GM21515 (cell line): ENCODE measurements at regions not wholly inside any gene's neighbourhood (a gene's known extent, or its start where the extent isn't known, plus 50 kb on each side); places are given as distances from the start of the nearest gene placed in this dataset.
"Not testable (repeated sequence)": the region's sequence is repeated elsewhere in the genome, so short reads cannot be mapped to it uniquely, and the experiment has no call there.

Source experiments
- ATAC-seq: cut with Tn5 transposase; IDR thresholded peaks from one replicate; pipeline ENCODE4 v1.9.1; 2021; ENCODE audit not compliant: unreplicated experiment

- no peak for ATAC-seq
Measured at GRCh38 chrX:75873993-75874392, 88.9 kb upstream of the MAGEE2 start.

GRCh38 chrX:75883446-75883845 is 98.4 kb upstream of the MAGEE2 start:
- no peak for ATAC-seq

- no peak for ATAC-seq
Measured at GRCh38 chrX:75887833-75888232, 102.8 kb upstream of the MAGEE2 start.

GRCh38 chrX:75892749-75893148 is 107.7 kb upstream of the MAGEE2 start:
- no peak for ATAC-seq

GRCh38 chrX:75893281-75893680 is 108.2 kb upstream of the MAGEE2 start:
- ATAC-seq, result no peak

GRCh38 chrX:75911716-75912115 is 126.7 kb upstream of the MAGEE2 start:
- no peak for ATAC-seq

GRCh38 chrX:75957107-75957610 is 172.1 kb upstream of the MAGEE2 start:
- ATAC-seq, result no peak

GRCh38 chrX:75961321-75961720 is 176.3 kb upstream of the MAGEE2 start:
- ATAC-seq, result not testable (repeated sequence)

GRCh38 chrX:75963774-75964173 is 178.7 kb upstream of the MAGEE2 start:
- ATAC-seq, result no peak

GRCh38 chrX:75968293-75968692 is 183.2 kb upstream of the MAGEE2 start:
- no peak for ATAC-seq

GRCh38 chrX:75986976-75987375 is 185.9 kb upstream of the PBDC1 start:
- no peak for ATAC-seq

GRCh38 chrX:75989806-75990590 is 182.9 kb upstream of the PBDC1 start:
- peak; percentile 74 for ATAC-seq

GRCh38 chrX:75997692-75998091 is 175.2 kb upstream of the PBDC1 start:
- ATAC-seq, result no peak

- no peak for ATAC-seq
Measured at GRCh38 chrX:76014321-76014720, 158.5 kb upstream of the PBDC1 start.

- ATAC-seq, result no peak
Measured at GRCh38 chrX:76026292-76026691, 146.6 kb upstream of the PBDC1 start.

- ATAC-seq, result no peak
Measured at GRCh38 chrX:76026751-76027150, 146.1 kb upstream of the PBDC1 start.

GRCh38 chrX:76029385-76029784 is 143.5 kb upstream of the PBDC1 start:
- no peak for ATAC-seq

GRCh38 chrX:76064825-76065224 is 108.0 kb upstream of the PBDC1 start:
- ATAC-seq, result no peak

- ATAC-seq, result no peak
Measured at GRCh38 chrX:76076124-76076523, 96.7 kb upstream of the PBDC1 start.

- no peak for ATAC-seq
Measured at GRCh38 chrX:76109654-76110053, 63.2 kb upstream of the PBDC1 start.
